Ishikawa (cell line): ENCODE measurements at regions not wholly inside any gene's neighbourhood (a gene's known extent, or its start where the extent isn't known, plus 50 kb on each side); places are given as distances from the start of the nearest gene placed in this dataset.

ENCODE experiments used
- CEBPB ChIP-seq: IDR thresholded peaks from 2 replicates; pipeline ENCODE4 v1.6.1; 2012
- CREB1 ChIP-seq: IDR thresholded peaks from 2 replicates; pipeline ENCODE4 v1.6.1; 2012; ENCODE audit warnings: low read depth
- EGR1 ChIP-seq: IDR thresholded peaks from 2 replicates; pipeline ENCODE4 v1.6.1; 2012
- EP300 ChIP-seq: IDR thresholded peaks from 2 replicates; pipeline ENCODE4 v1.6.1; 2012; ENCODE audit warnings: borderline replicate concordance
- FOXM1 ChIP-seq: IDR thresholded peaks from 2 replicates; pipeline ENCODE4 v1.6.1; 2012; ENCODE audit warnings: low read depth, borderline replicate concordance
- MAX ChIP-seq: IDR thresholded peaks from 2 replicates; pipeline ENCODE4 v1.6.1; 2012
- NFIC ChIP-seq: IDR thresholded peaks from 2 replicates; pipeline ENCODE4 v1.6.1; 2012
- RAD21 ChIP-seq: IDR thresholded peaks from 2 replicates; pipeline ENCODE4 v1.6.1; 2012; ENCODE audit warnings: low read depth
- REST ChIP-seq: IDR thresholded peaks from 2 replicates; pipeline ENCODE4 v1.6.1; 2012; ENCODE audit warnings: low read depth, mild to moderate bottlenecking
- TAF1 ChIP-seq: IDR thresholded peaks from 2 replicates; pipeline ENCODE4 v1.6.1; 2012; ENCODE audit warnings: low read depth, mild to moderate bottlenecking
- TCF12 ChIP-seq: IDR thresholded peaks from 2 replicates; pipeline ENCODE4 v1.6.1; 2012; ENCODE audit warnings: low read depth
- TEAD4 ChIP-seq: IDR thresholded peaks from 2 replicates; pipeline ENCODE4 v1.6.1; 2012
- YY1 ChIP-seq: IDR thresholded peaks from 2 replicates; pipeline ENCODE4 v1.6.1; 2012; ENCODE audit warnings: low read depth
- ZBTB7A ChIP-seq: IDR thresholded peaks from 2 replicates; pipeline ENCODE4 v1.6.1; 2012; ENCODE audit warnings: low read depth
- TF ChIP-seq, protein P1 (sequence below): IDR thresholded peaks from 2 replicates; pipeline ENCODE4 v1.6.1; 2012

DNA sequence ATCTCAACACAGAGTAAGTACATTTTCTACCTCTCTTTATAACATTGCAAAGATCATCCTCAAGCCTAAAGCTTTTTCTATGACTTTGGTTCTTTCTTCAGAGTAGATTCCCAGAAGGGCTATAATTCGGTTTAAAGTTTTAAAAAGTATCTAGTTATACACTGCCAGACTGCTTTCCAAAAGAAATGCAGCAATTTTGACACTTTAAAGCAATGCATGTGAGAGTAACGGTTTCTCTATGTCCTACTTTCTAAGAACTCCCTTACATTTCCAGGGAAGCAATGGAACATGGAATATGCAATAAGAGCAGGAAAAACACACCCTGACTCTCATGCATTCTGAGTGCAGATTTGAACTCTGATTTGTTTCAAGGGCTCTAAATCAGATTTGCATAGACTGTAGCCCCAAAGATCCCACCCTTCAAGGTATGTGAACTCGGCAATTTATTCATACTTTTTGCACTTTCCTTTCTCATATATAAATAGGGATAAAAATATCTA is 331.6 kb downstream of the HHIPL2 start:
- TF ChIP-seq RAD21 = no peak

DNA sequence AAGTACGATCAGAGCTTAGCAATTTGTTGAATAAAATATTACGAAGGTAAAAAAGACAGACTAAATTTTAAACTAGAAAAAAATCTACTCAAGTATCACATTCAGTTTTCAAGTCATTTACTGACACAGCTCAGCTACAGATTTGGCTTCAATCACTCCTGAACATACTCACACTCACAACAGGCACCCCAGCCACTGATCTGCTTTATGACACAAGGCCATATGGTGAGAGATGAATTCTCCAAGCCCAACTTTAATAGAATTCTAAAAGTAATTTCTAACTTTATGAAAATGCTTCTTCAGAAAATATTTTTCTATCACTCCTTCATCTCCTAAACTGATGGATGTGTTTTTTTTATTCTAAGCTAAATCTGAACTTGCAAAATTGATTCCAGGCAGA is 337.1 kb downstream of the HHIPL2 start:
- no peak for TF ChIP-seq EP300
- no peak for TF ChIP-seq EGR1

- TF ChIP-seq CEBPB (no peak), REST (no peak), EGR1 (no peak), TAF1 (no peak), NFIC (no peak), CREB1 (no peak), MAX (no peak), TCF12 (no peak), ZBTB7A (no peak), YY1 (no peak), RAD21 (no peak), TEAD4 (no peak), FOXM1 (no peak), EP300 (no peak)
- TF ChIP-seq, protein P1, sequence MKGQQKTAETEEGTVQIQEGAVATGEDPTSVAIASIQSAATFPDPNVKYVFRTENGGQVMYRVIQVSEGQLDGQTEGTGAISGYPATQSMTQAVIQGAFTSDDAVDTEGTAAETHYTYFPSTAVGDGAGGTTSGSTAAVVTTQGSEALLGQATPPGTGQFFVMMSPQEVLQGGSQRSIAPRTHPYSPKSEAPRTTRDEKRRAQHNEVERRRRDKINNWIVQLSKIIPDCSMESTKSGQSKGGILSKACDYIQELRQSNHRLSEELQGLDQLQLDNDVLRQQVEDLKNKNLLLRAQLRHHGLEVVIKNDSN = no peak
These were observed 343.4 kb downstream of the HHIPL2 start for GRCh38 chr1:222204475-222204874.

DNA sequence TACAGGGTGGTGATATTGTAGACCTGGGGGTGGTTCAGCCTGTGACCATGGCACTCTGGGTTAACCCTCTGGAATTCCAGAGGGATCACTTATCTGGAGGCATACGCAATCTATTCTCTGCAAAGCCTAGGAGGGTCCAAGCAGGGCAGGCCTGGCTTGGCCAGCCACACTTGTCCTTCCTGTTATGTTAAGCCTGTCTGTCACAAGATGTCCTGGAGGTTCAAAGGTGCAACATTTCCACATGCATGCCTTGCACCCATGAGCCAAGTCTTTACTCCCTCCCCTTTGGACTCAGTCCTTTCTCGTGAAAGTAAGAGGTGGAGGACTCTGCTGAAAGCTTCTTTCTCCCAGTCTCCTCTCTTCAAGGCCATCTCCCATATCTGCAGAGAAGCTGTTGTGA is 345.1 kb downstream of the HHIPL2 start:
- TF ChIP-seq REST (no peak), RAD21 (no peak), TAF1 (no peak), NFIC (no peak), ZBTB7A (no peak), TCF12 (no peak), CEBPB (no peak), CREB1 (no peak)
- TF ChIP-seq, protein P1 = no peak

DNA sequence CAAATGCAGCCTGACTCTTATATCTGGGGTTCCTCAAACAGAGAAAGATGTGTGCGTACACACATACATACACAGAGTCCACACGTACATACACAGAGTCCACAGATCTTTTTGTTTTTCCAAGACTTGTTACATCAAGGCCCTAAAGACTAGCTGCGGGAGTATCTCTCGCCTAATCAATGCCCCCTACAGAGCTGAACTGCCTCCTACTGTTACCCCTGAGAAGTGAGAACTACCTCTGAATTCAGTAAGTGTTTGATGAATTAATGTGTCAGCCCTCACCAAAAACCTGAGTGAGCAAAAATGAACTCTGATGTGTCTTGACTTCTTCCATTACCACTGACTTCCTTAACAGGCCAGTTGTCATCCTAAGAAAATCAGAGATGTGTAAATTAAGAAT is 351.2 kb downstream of the HHIPL2 start:
- TF ChIP-seq FOXM1 = no peak
- TF ChIP-seq REST = no peak
- no peak for TF ChIP-seq MAX
- no peak for TF ChIP-seq CEBPB
- TF ChIP-seq YY1 = no peak
- TF ChIP-seq TCF12 = no peak
- no peak for TF ChIP-seq CREB1
- no peak for TF ChIP-seq NFIC
- no peak for TF ChIP-seq RAD21
- TF ChIP-seq EGR1 = no peak
- TF ChIP-seq, protein P1 = no peak
